LNCaP clone FGC (cell line): ENCODE measurements at regions not wholly inside any gene's neighbourhood (a gene's known extent, or its start where the extent isn't known, plus 50 kb on each side); places are given as distances from the start of the nearest gene placed in this dataset.

Experiments used
- DNase-seq: peaks from one replicate; pipeline ENCODE4 v3.0.0-alpha.2; 2011; ENCODE audit warnings: low read depth
- H3K4me3 ChIP-seq: 2 replicates; pipeline ENCODE4 v1.5.1; 2011; ENCODE audit warnings: mild to moderate bottlenecking, low read depth, low read length, control low read depth
- CTCF ChIP-seq: IDR thresholded peaks from 2 replicates; pipeline ENCODE4 v1.5.1; 2012; ENCODE audit warnings: mild to moderate bottlenecking; ENCODE audit not compliant: control insufficient read depth, insufficient read depth; ENCODE audit errors: extremely low read depth

- H3K4me3 ChIP-seq, result no peak overlapping the region
- DNase-seq, result no peak
- TF ChIP-seq CTCF, result no peak
Observed at GRCh38 chr5:53321721-53322120, 158.7 kb upstream of the FST start.

GRCh38 chr5:53322257-53322656, 158.2 kb upstream of the FST start:
- H3K4me3 ChIP-seq, result no peak overlapping the region
- DNase-seq, result no peak
- TF ChIP-seq CTCF, result no peak

- no peak for DNase-seq
- TF ChIP-seq CTCF, result no peak
- H3K4me3 ChIP-seq, result no peak overlapping the region
Observed at GRCh38 chr5:53323511-53323910, 156.9 kb upstream of the FST start.

- no peak for DNase-seq
- no peak overlapping the region for H3K4me3 ChIP-seq
- TF ChIP-seq CTCF, result no peak
Observed at GRCh38 chr5:53323943-53324642, 156.3 kb upstream of the FST start.

GRCh38 chr5:53326424-53327153, 153.8 kb upstream of the FST start:
- no peak overlapping the region for H3K4me3 ChIP-seq
- no peak for TF ChIP-seq CTCF
- DNase-seq, result no peak

GRCh38 chr5:53327811-53328334, 152.6 kb upstream of the FST start:
- no peak for DNase-seq
- TF ChIP-seq CTCF, result no peak
- no peak overlapping the region for H3K4me3 ChIP-seq

- no peak for TF ChIP-seq CTCF
- H3K4me3 ChIP-seq, result no peak overlapping the region
- DNase-seq, result no peak
Observed at GRCh38 chr5:53330491-53330890, 149.9 kb upstream of the FST start.
